Endothelial cell (in vitro differentiated cells): ENCODE measurements at regions not wholly inside any gene's neighbourhood (a gene's known extent, or its start where the extent isn't known, plus 50 kb on each side); places are given as distances from the start of the nearest gene placed in this dataset.

ENCODE experiments used
- DNase-seq: peaks from one replicate; pipeline ENCODE4 v3.0.0; 2021; ENCODE audit warnings: low spot score
- H3K27ac Mint-ChIP-seq: one replicate; pipeline ENCODE4 v1.8.0; 2021; ENCODE audit warnings: mixed read lengths, inconsistent platforms; ENCODE audit not compliant: unreplicated experiment
- H3K27me3 Mint-ChIP-seq: one replicate; pipeline ENCODE4 v1.8.0; 2021; ENCODE audit warnings: mild to moderate bottlenecking, moderate library complexity, mixed read lengths, inconsistent platforms; ENCODE audit not compliant: unreplicated experiment
- H3K36me3 Mint-ChIP-seq: one replicate; pipeline ENCODE4 v1.8.0; 2021; ENCODE audit warnings: mild to moderate bottlenecking, low read depth, mixed read lengths, inconsistent platforms; ENCODE audit not compliant: unreplicated experiment
- H3K4me1 Mint-ChIP-seq: one replicate; pipeline ENCODE4 v1.8.0; 2021; ENCODE audit warnings: mild to moderate bottlenecking, mixed read lengths, inconsistent platforms; ENCODE audit not compliant: unreplicated experiment
- H3K4me3 Mint-ChIP-seq: one replicate; pipeline ENCODE4 v1.8.0; 2021; ENCODE audit warnings: mild to moderate bottlenecking, mixed read lengths, inconsistent platforms; ENCODE audit not compliant: unreplicated experiment
- H3K9me3 Mint-ChIP-seq: one replicate; pipeline ENCODE4 v1.8.0; 2021; ENCODE audit warnings: mixed read lengths, inconsistent platforms; ENCODE audit not compliant: unreplicated experiment
- TF ChIP-seq, protein P1 (sequence below): fragments of 200-600 bp; sonication (generic); IDR thresholded peaks from one replicate; pipeline ENCODE4 v1.5.0; 2021; ENCODE audit warnings: antibody characterized with exemption; ENCODE audit not compliant: unreplicated experiment

DNA sequence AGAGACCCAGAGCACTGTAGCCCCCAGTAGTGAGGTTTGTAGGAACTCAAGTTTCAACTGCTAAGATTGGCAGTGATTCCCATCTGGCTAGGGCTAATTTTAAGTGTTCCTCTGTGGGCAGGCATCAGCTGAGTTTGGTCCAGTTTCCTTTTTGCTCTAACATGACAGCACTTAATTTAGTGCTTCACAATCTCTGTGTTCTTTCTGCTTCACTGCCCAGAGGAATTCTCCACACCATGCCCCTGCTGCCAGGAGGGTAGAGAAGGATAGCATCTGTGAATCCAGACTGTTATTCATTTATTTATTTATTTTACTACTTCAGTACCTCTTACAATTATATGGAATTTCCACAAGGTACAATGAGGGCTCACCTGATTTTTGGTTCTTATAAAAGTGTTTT lies 549.9 kb upstream of the FSIP2 start:
- Mint-ChIP-seq H3K9me3 (no peaks in the 10 kb centered on the region), H3K27ac (no peak overlapping the region), H3K27me3 (peaks cover 1% of the 10 kb centered on the region), H3K4me3 (no peak overlapping the region), H3K4me1 (no peaks in the 10 kb centered on the region), H3K36me3 (no peaks in the 10 kb centered on the region)
- TF ChIP-seq, protein P1, sequence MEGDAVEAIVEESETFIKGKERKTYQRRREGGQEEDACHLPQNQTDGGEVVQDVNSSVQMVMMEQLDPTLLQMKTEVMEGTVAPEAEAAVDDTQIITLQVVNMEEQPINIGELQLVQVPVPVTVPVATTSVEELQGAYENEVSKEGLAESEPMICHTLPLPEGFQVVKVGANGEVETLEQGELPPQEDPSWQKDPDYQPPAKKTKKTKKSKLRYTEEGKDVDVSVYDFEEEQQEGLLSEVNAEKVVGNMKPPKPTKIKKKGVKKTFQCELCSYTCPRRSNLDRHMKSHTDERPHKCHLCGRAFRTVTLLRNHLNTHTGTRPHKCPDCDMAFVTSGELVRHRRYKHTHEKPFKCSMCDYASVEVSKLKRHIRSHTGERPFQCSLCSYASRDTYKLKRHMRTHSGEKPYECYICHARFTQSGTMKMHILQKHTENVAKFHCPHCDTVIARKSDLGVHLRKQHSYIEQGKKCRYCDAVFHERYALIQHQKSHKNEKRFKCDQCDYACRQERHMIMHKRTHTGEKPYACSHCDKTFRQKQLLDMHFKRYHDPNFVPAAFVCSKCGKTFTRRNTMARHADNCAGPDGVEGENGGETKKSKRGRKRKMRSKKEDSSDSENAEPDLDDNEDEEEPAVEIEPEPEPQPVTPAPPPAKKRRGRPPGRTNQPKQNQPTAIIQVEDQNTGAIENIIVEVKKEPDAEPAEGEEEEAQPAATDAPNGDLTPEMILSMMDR, result no peak
- no peak for DNase-seq

DNA sequence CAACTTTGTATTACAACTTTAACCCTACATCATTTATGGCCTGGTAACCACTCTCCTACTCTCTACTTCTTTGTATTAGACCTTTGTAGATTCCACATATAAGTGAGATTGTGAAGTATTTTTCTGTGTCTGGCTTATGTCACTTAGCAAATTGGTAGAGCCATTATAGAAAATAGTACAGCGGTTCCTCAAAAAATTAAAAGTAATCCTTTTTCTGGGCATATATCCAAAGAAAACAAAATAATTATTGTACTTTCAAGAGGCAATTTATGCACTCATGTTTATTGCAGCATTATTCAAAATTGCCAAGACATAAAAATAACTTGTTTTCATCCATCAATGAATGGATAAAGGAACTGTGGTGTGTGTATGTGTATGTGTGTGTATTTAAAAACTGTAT lies 537.5 kb upstream of the FSIP2 start:
- TF ChIP-seq, protein P1, result no peak
- H3K36me3 Mint-ChIP-seq, result no peaks in the 10 kb centered on the region
- no peaks in the 10 kb centered on the region for H3K9me3 Mint-ChIP-seq
- DNase-seq, result no peak
- no peak overlapping the region for H3K27ac Mint-ChIP-seq
- H3K4me3 Mint-ChIP-seq, result no peak overlapping the region
- H3K27me3 Mint-ChIP-seq, result peaks cover 2% of the 10 kb centered on the region
- no peaks in the 10 kb centered on the region for H3K4me1 Mint-ChIP-seq

DNA sequence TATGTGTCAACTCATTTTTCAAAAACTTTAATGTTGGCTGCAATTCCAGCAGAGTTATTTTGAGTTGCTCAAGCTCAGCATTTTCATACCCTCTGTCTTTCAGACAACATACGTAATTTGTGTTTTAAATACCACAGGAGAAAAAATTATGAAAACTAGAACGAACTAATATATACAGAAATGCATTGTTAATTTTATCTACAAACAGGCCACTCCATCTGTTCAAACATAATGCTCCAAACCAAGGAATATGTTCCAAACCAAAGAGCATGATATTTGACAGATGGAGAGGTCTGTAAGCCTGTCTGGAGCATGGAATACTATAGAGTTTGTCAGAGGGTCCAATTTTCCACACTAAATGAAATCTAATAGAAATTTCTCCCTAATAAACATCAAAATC lies 536.2 kb upstream of the FSIP2 start:
- H3K4me3 Mint-ChIP-seq, result no peak overlapping the region
- no peak for DNase-seq
- H3K36me3 Mint-ChIP-seq, result no peaks in the 10 kb centered on the region
- H3K27me3 Mint-ChIP-seq, result peaks cover 2% of the 10 kb centered on the region
- TF ChIP-seq, protein P1, result no peak
- H3K27ac Mint-ChIP-seq, result no peak overlapping the region
- H3K9me3 Mint-ChIP-seq, result no peaks in the 10 kb centered on the region
- no peaks in the 10 kb centered on the region for H3K4me1 Mint-ChIP-seq

GRCh38 chr2:185202945-185203528 lies 535.6 kb upstream of the FSIP2 start:
- Mint-ChIP-seq H3K27ac (no peak overlapping the region), H3K4me3 (no peak overlapping the region), H3K9me3 (no peaks in the 10 kb centered on the region), H3K27me3 (peaks cover 2% of the 10 kb centered on the region), H3K4me1 (no peaks in the 10 kb centered on the region), H3K36me3 (no peaks in the 10 kb centered on the region)
- no peak for DNase-seq
- TF ChIP-seq, protein P1, result no peak

DNA sequence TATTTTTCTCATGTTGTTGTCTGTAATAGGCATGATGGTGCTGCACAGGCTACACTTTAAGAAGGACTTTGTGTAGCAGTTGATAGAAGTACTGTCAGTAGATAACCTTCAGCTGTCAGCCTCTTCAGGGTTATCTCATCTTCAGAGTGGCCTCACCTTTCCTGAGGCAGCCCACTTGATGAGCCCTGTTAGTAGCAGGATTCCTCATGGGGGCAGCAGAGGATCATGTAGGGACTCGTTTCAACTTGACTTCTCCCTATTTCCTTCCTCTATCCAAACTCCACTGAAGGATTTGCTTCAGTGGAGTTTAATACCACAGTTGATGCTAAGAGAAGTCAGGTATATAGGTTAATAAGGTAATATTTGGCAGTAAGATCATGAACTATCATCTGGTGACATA lies 530.3 kb upstream of the FSIP2 start:
- Mint-ChIP-seq H3K4me1 (no peaks in the 10 kb centered on the region), H3K36me3 (no peaks in the 10 kb centered on the region), H3K27me3 (peaks cover 2% of the 10 kb centered on the region), H3K4me3 (no peak overlapping the region), H3K27ac (no peak overlapping the region), H3K9me3 (no peaks in the 10 kb centered on the region)
- TF ChIP-seq, protein P1, result peak; percentile 15
- peak; percentile 56 for DNase-seq
